HEK293 (cell line): ENCODE measurements at regions not wholly inside any gene's neighbourhood (a gene's known extent, or its start where the extent isn't known, plus 50 kb on each side); places are given as distances from the start of the nearest gene placed in this dataset.

ENCODE experiments used
- CTCF ChIA-PET: fragments of 350-600 bp; formaldehyde crosslinking; extraction: SDS; loops from one replicate; lab custom pipeline; 2021; ENCODE audit warnings: antibody characterized with exemption; lab: Yijun Ruan, JAX
- POLR2A ChIA-PET: fragments of 300-600 bp; formaldehyde crosslinking; extraction: SDS; loops from one replicate; lab custom pipeline; 2020; ENCODE audit warnings: antibody characterized with exemption, inconsistent platforms; lab: Yijun Ruan, JAX
- H3K27ac ChIP-seq: fragments of 200-500 bp; sonication (Bioruptor generic); 2 replicates; pipeline ENCODE4 v1.5.1; 2014; ENCODE audit warnings: low read depth, low read length, control low read depth, inconsistent platforms; ENCODE audit errors: extremely low read depth
- H3K36me3 ChIP-seq, 2 experiments: fragments of 200-500 bp in 1 of 2; sonication (Bioruptor generic) in 1 of 2; 1 replicate in 1 of 2; 2 replicates in 1 of 2; pipeline ENCODE4 v1.5.1; 2014 to 2017; ENCODE audit warnings: inconsistent platforms in 2 of 2, low read length in 2 of 2; ENCODE audit not compliant: control insufficient read depth in 2 of 2, insufficient read depth in 1 of 2
- H3K4me1 ChIP-seq: fragments of 200-500 bp; sonication (Bioruptor generic); 2 replicates; pipeline ENCODE4 v1.5.1; 2014; ENCODE audit warnings: mild to moderate bottlenecking, low read length, inconsistent platforms; ENCODE audit not compliant: control insufficient read depth, insufficient read depth
- H3K4me3 ChIP-seq: 2 replicates; pipeline ENCODE4 v1.5.1; 2011; ENCODE audit warnings: low read depth, mild to moderate bottlenecking, control low read depth, low read length, moderate library complexity
- H3K9me3 ChIP-seq: fragments of 200-500 bp; sonication (Bioruptor generic); 2 replicates; pipeline ENCODE4 v1.5.1; 2014; ENCODE audit warnings: low read depth, low read length, inconsistent platforms; ENCODE audit not compliant: control insufficient read depth, insufficient read depth
- KLF16 ChIP-seq: fragments of 450-650 bp; formaldehyde crosslinking; IDR thresholded peaks from 2 replicates; pipeline ENCODE4 v1.5.1; 2017; ENCODE audit warnings: missing biosample characterization, missing genetic modification characterization
- SCRT2 ChIP-seq: fragments of 450-650 bp; formaldehyde crosslinking; IDR thresholded peaks from 2 replicates; pipeline ENCODE4 v1.5.1; 2016; ENCODE audit warnings: missing biosample characterization, missing genetic modification characterization
- YY2 ChIP-seq: fragments of 450-650 bp; formaldehyde crosslinking; IDR thresholded peaks from 2 replicates; pipeline ENCODE4 v1.5.1; 2016; ENCODE audit warnings: missing biosample characterization, missing genetic modification characterization
- ZBTB7A ChIP-seq: fragments of 450-650 bp; formaldehyde crosslinking; IDR thresholded peaks from 2 replicates; pipeline ENCODE4 v1.5.1; 2016; ENCODE audit warnings: low read depth, missing biosample characterization, missing genetic modification characterization
- ZBTB8A ChIP-seq: fragments of 450-650 bp; formaldehyde crosslinking; IDR thresholded peaks from 2 replicates; pipeline ENCODE4 v1.5.1; 2016; ENCODE audit warnings: missing biosample characterization, missing genetic modification characterization
- ZFP69B ChIP-seq: fragments of 450-650 bp; formaldehyde crosslinking; IDR thresholded peaks from 2 replicates; pipeline ENCODE4 v1.5.1; 2016; ENCODE audit warnings: missing biosample characterization, missing genetic modification characterization
- ZNF146 ChIP-seq: fragments of 450-650 bp; formaldehyde crosslinking; IDR thresholded peaks from 2 replicates; pipeline ENCODE4 v1.5.1; 2016; ENCODE audit warnings: missing biosample characterization, missing genetic modification characterization
- ZNF2 ChIP-seq: fragments of 450-650 bp; formaldehyde crosslinking; IDR thresholded peaks from 2 replicates; pipeline ENCODE4 v1.5.1; 2016; ENCODE audit warnings: missing biosample characterization, missing genetic modification characterization
- ZNF354C ChIP-seq: fragments of 450-650 bp; formaldehyde crosslinking; IDR thresholded peaks from 2 replicates; pipeline ENCODE4 v1.5.1; 2016; ENCODE audit warnings: missing biosample characterization, missing genetic modification characterization, low read depth, borderline replicate concordance
- ZNF366 ChIP-seq: fragments of 450-650 bp; formaldehyde crosslinking; conservative IDR thresholded peaks from 2 replicates; pipeline ENCODE4 v1.5.1; 2016; ENCODE audit warnings: missing biosample characterization, missing genetic modification characterization
- ZNF37A ChIP-seq: fragments of 450-650 bp; IDR thresholded peaks from 2 replicates; pipeline ENCODE4 v1.5.1; 2018; ENCODE audit warnings: missing biosample characterization, missing genetic modification characterization
- ZNF394 ChIP-seq: fragments of 450-650 bp; formaldehyde crosslinking; IDR thresholded peaks from 2 replicates; pipeline ENCODE4 v1.5.1; 2016; ENCODE audit warnings: missing biosample characterization, missing genetic modification characterization, mild to moderate bottlenecking, moderate library complexity, borderline replicate concordance
- ZNF510 ChIP-seq: fragments of 450-650 bp; formaldehyde crosslinking; IDR thresholded peaks from 2 replicates; pipeline ENCODE4 v1.5.1; 2018; ENCODE audit warnings: mild to moderate bottlenecking, missing genetic modification characterization, missing biosample characterization; ENCODE audit not compliant: insufficient replicate concordance
- ZNF596 ChIP-seq: fragments of 450-650 bp; IDR thresholded peaks from 2 replicates; pipeline ENCODE4 v1.5.0; 2018; ENCODE audit warnings: missing biosample characterization, mild to moderate bottlenecking, missing genetic modification characterization, moderate library complexity
- ZNF600 ChIP-seq: fragments of 450-650 bp; formaldehyde crosslinking; IDR thresholded peaks from 2 replicates; pipeline ENCODE4 v1.5.1; 2016; ENCODE audit warnings: missing biosample characterization, missing genetic modification characterization
- ZNF626 ChIP-seq: fragments of 450-650 bp; sonication (Bioruptor Pico); formaldehyde crosslinking; IDR thresholded peaks from 2 replicates; pipeline ENCODE4 v1.5.1; 2018; ENCODE audit warnings: missing biosample characterization, missing genetic modification characterization, inconsistent platforms
- ZNF664 ChIP-seq: fragments of 450-650 bp; formaldehyde crosslinking; IDR thresholded peaks from 2 replicates; pipeline ENCODE4 v1.5.1; 2016; ENCODE audit warnings: missing biosample characterization, missing genetic modification characterization
- ZNF670 ChIP-seq: fragments of 450-650 bp; formaldehyde crosslinking; IDR thresholded peaks from 2 replicates; pipeline ENCODE4 v1.5.1; 2016; ENCODE audit warnings: missing biosample characterization, missing genetic modification characterization, low read depth
- ZSCAN30 ChIP-seq: fragments of 450-650 bp; IDR thresholded peaks from 2 replicates; pipeline ENCODE4 v1.5.1; 2018; ENCODE audit warnings: missing biosample characterization, mild to moderate bottlenecking, missing genetic modification characterization, moderate library complexity
- TF ChIP-seq, protein P1 (sequence below): fragments of 450-650 bp; formaldehyde crosslinking; IDR thresholded peaks from 2 replicates; pipeline ENCODE4 v1.5.1; 2016; ENCODE audit warnings: missing biosample characterization, missing genetic modification characterization
- TF ChIP-seq, protein P2 (sequence below): fragments of 450-650 bp; formaldehyde crosslinking; IDR thresholded peaks from 2 replicates; pipeline ENCODE4 v1.5.1; 2016; ENCODE audit warnings: missing biosample characterization, missing genetic modification characterization, low read depth
- TF ChIP-seq, protein P3 (sequence below): fragments of 450-650 bp; formaldehyde crosslinking; IDR thresholded peaks from 2 replicates; pipeline ENCODE4 v1.5.1; 2017; ENCODE audit warnings: missing biosample characterization, mild to moderate bottlenecking, missing genetic modification characterization, moderate library complexity
- TF ChIP-seq, protein P4 (sequence below): fragments of 450-650 bp; formaldehyde crosslinking; IDR thresholded peaks from 2 replicates; pipeline ENCODE4 v1.5.1; 2017; ENCODE audit warnings: missing biosample characterization, missing genetic modification characterization
- TF ChIP-seq, protein P5 (sequence below): fragments of 450-650 bp; IDR thresholded peaks from 2 replicates; pipeline ENCODE4 v1.5.1; 2018; ENCODE audit warnings: missing biosample characterization, missing genetic modification characterization

DNA sequence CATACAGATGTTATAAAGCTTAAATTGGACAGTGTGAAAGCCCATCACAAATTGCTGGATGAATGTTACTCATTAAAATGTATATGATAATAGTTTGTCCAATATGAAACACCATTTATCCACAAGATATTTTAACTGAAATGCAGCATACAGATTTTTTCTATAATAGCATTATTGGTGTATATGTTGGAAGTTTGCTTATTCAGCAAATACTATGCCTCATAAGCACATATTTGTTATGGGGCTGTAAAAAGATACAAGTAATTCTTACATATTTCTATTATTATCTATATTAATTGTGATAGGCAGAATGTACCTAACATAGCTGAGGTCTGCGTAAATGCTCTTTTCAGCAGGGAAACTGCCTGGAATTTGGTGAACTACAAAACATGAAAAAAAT, 790.5 kb downstream of the DIPK2A start:
- ChIA-PET POLR2A (no interaction called here), CTCF (no interaction called here)
- H3K9me3 ChIP-seq: no peaks in the 10 kb centered on the region
- H3K36me3 ChIP-seq: no peaks in the 10 kb centered on the region
- TF ChIP-seq YY2 (tag by site-specific recombination) (no peak), ZNF596 (tag by site-specific recombination) (no peak), ZNF664 (no peak), ZNF37A (no peak), ZNF146 (no peak), ZNF510 (no peak), ZNF2 (no peak), ZNF626 (tag by site-specific recombination) (no peak), ZBTB7A (tag by site-specific recombination) (no peak), ZBTB8A (tag by site-specific recombination) (no peak), SCRT2 (tag by site-specific recombination) (no peak), ZNF600 (tag by site-specific recombination) (no peak)
- TF ChIP-seq, protein P1, sequence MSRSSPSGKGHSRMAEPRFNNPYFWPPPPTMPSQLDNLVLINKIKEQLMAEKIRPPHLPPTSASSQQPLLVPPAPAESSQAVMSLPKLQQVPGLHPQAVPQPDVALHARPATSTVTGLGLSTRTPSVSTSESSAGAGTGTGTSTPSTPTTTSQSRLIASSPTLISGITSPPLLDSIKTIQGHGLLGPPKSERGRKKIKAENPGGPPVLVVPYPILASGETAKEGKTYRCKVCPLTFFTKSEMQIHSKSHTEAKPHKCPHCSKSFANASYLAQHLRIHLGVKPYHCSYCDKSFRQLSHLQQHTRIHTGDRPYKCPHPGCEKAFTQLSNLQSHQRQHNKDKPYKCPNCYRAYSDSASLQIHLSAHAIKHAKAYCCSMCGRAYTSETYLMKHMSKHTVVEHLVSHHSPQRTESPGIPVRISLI: no peak
- TF ChIP-seq, protein P2, sequence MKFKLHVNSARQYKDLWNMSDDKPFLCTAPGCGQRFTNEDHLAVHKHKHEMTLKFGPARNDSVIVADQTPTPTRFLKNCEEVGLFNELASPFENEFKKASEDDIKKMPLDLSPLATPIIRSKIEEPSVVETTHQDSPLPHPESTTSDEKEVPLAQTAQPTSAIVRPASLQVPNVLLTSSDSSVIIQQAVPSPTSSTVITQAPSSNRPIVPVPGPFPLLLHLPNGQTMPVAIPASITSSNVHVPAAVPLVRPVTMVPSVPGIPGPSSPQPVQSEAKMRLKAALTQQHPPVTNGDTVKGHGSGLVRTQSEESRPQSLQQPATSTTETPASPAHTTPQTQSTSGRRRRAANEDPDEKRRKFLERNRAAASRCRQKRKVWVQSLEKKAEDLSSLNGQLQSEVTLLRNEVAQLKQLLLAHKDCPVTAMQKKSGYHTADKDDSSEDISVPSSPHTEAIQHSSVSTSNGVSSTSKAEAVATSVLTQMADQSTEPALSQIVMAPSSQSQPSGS (tag by site-specific recombination): no peak
- TF ChIP-seq, all 188 proteins: peak for 0
- Histone ChIP-seq H3K27ac (no peak overlapping the region), H3K4me1 (no peaks in the 10 kb centered on the region), H3K4me3 (no peak overlapping the region)

DNA sequence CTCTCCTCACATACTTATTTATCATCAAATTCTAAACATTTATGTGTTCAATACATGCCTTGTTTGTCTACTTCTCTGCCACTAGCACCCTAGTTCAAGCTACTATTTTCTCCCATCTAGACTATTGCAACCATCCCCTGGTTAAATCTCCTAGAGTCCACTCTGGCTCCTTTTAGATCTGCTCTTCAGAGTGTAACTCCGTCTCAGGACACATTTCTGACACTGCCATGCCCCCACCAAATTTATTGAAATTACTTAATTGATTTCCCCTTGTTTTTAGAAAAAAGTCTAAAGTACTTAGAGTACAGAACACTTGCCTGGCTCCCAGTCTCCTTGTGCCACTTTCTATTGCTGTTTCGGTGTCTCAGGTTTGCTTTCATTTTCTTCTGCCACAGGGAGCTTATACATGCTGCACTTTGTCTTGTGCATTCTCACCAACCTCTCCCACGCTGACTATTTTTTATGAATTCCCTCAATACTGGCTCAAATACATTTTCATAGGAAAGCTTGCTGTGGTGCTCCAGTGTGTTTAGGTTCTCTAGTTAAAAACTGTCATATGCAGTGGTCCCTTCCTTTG, 792.3 kb downstream of the DIPK2A start:
- Histone ChIP-seq H3K9me3 (no peaks in the 10 kb centered on the region), H3K36me3 (no peaks in the 10 kb centered on the region), H3K4me1 (no peaks in the 10 kb centered on the region), H3K4me3 (no peak overlapping the region), H3K27ac (no peak overlapping the region)
- TF ChIP-seq KLF16 (tag by site-specific recombination) (no peak), ZNF394 (no peak)
- ChIA-PET POLR2A (no interaction called here), CTCF (no interaction called here)

DNA sequence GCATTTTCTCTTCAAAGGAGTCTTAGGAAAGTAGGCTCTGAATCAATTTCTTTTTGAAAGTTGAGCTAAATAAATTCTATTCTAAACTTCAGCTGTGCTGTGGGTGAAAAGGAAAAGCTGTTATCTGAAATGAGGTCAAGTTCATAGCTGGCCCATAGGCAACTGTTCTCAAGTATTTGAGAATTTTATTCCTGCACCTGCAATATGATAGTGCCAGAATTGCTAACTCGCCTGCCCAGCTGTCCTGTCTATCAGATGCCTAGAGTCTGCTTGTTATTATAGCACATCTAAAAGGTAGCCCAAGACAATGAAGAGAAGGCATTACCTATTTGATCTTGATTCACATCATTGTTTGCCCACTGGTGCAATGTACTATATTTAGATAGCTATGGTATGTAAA, 798.7 kb downstream of the DIPK2A start:
- CTCF ChIA-PET: no interaction called here
- POLR2A ChIA-PET: no interaction called here

More for the DNA sequence above, 798.7 kb downstream of the DIPK2A start:
- TF ChIP-seq ZNF670 (tag by site-specific recombination) (no peak), ZNF600 (tag by site-specific recombination) (no peak), ZFP69B (tag by site-specific recombination) (no peak), ZNF366 (tag by site-specific recombination) (no peak), ZNF354C (no peak), ZSCAN30 (tag by site-specific recombination) (no peak)
- TF ChIP-seq, protein P3, sequence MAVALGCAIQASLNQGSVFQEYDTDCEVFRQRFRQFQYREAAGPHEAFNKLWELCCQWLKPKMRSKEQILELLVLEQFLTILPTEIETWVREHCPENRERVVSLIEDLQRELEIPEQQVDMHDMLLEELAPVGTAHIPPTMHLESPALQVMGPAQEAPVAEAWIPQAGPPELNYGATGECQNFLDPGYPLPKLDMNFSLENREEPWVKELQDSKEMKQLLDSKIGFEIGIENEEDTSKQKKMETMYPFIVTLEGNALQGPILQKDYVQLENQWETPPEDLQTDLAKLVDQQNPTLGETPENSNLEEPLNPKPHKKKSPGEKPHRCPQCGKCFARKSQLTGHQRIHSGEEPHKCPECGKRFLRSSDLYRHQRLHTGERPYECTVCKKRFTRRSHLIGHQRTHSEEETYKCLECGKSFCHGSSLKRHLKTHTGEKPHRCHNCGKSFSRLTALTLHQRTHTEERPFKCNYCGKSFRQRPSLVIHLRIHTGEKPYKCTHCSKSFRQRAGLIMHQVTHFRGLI: no peak
- TF ChIP-seq, protein P4, sequence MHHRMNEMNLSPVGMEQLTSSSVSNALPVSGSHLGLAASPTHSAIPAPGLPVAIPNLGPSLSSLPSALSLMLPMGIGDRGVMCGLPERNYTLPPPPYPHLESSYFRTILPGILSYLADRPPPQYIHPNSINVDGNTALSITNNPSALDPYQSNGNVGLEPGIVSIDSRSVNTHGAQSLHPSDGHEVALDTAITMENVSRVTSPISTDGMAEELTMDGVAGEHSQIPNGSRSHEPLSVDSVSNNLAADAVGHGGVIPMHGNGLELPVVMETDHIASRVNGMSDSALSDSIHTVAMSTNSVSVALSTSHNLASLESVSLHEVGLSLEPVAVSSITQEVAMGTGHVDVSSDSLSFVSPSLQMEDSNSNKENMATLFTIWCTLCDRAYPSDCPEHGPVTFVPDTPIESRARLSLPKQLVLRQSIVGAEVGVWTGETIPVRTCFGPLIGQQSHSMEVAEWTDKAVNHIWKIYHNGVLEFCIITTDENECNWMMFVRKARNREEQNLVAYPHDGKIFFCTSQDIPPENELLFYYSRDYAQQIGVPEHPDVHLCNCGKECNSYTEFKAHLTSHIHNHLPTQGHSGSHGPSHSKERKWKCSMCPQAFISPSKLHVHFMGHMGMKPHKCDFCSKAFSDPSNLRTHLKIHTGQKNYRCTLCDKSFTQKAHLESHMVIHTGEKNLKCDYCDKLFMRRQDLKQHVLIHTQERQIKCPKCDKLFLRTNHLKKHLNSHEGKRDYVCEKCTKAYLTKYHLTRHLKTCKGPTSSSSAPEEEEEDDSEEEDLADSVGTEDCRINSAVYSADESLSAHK (tag by site-specific recombination): no peak
- TF ChIP-seq, protein P5, sequence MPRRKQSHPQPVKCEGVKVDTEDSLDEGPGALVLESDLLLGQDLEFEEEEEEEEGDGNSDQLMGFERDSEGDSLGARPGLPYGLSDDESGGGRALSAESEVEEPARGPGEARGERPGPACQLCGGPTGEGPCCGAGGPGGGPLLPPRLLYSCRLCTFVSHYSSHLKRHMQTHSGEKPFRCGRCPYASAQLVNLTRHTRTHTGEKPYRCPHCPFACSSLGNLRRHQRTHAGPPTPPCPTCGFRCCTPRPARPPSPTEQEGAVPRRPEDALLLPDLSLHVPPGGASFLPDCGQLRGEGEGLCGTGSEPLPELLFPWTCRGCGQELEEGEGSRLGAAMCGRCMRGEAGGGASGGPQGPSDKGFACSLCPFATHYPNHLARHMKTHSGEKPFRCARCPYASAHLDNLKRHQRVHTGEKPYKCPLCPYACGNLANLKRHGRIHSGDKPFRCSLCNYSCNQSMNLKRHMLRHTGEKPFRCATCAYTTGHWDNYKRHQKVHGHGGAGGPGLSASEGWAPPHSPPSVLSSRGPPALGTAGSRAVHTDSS (tag by site-specific recombination): no peak
- TF ChIP-seq, all 188 proteins: peak for 0
- Histone ChIP-seq H3K27ac (no peak overlapping the region), H3K4me3 (no peak overlapping the region), H3K9me3 (no peaks in the 10 kb centered on the region), H3K36me3 (no peaks in the 10 kb centered on the region), H3K4me1 (no peaks in the 10 kb centered on the region)
